ENCODE measurements at regions not wholly inside any gene's neighbourhood (a gene's known extent, or its start where the extent isn't known, plus 50 kb on each side); places are given as distances from the start of the nearest gene placed in this dataset.

GRCh38 chr3:28867836-28868235 is 413.0 kb upstream of the RBMS3 start (continued):
- TF ChIP-seq EGR1 (IDR thresholded peaks at IDR 0.05; ENCODE audit: borderline replicate concordance, low read depth, low read length) (no peak), CREB1 (IDR thresholded peaks at IDR 0.05) (no peak), KDM5A (IDR thresholded peaks at IDR 0.05; ENCODE audit: low read length) (no peak)
- TF ChIP-seq, protein P1, sequence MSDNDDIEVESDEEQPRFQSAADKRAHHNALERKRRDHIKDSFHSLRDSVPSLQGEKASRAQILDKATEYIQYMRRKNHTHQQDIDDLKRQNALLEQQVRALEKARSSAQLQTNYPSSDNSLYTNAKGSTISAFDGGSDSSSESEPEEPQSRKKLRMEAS (IDR thresholded peaks at IDR 0.05): no peak

Measured in H1 (cell line).